ENCODE measurements at regions not wholly inside any gene's neighbourhood (a gene's known extent, or its start where the extent isn't known, plus 50 kb on each side); places are given as distances from the start of the nearest gene placed in this dataset.

GRCh38 chr2:147711031-147711430, 133.8 kb upstream of the ACVR2A start:
- no peak for DNase-seq (ENCODE audit: low read depth, low spot score)

GRCh38 chr2:147709655-147710054, 135.2 kb upstream of the ACVR2A start:
- DNase-seq (ENCODE audit: low read depth, low spot score): no peak

- DNase-seq (ENCODE audit: low read depth, low spot score): no peak
Measured at GRCh38 chr2:147703171-147703570, 141.7 kb upstream of the ACVR2A start.

- DNase-seq (ENCODE audit: low read depth, low spot score): no peak
Measured at GRCh38 chr2:147698166-147698565, 146.7 kb upstream of the ACVR2A start.

- no peak for DNase-seq (ENCODE audit: low read depth, low spot score)
Measured at GRCh38 chr2:147696426-147696825, 148.4 kb upstream of the ACVR2A start.

GRCh38 chr2:147689220-147689909, 155.5 kb upstream of the ACVR2A start:
- DNase-seq (ENCODE audit: low read depth, low spot score): no peak

- DNase-seq (ENCODE audit: low read depth, low spot score): no peak
Measured at GRCh38 chr2:147688242-147688641, 156.6 kb upstream of the ACVR2A start.

- no peak for DNase-seq (ENCODE audit: low read depth, low spot score)
Measured at GRCh38 chr2:147686365-147686764, 158.5 kb upstream of the ACVR2A start.

GRCh38 chr2:147684903-147685302, 159.9 kb upstream of the ACVR2A start:
- DNase-seq (ENCODE audit: low read depth, low spot score): no peak

GRCh38 chr2:147683380-147683779, 161.4 kb upstream of the ACVR2A start:
- DNase-seq (ENCODE audit: low read depth, low spot score): no peak

- no peak for DNase-seq (ENCODE audit: low read depth, low spot score)
Measured at GRCh38 chr2:147681093-147681492, 163.7 kb upstream of the ACVR2A start.

GRCh38 chr2:147679955-147680531, 164.8 kb upstream of the ACVR2A start:
- DNase-seq (ENCODE audit: low read depth, low spot score): no peak

GRCh38 chr2:147679191-147679954, 165.5 kb upstream of the ACVR2A start:
- no peak for DNase-seq (ENCODE audit: low read depth, low spot score)

- DNase-seq (ENCODE audit: low read depth, low spot score): no peak
Measured at GRCh38 chr2:147665105-147665504, 179.7 kb upstream of the ACVR2A start.

GRCh38 chr2:147663962-147664361, 180.9 kb upstream of the ACVR2A start:
- no peak for DNase-seq (ENCODE audit: low read depth, low spot score)

- no peak for DNase-seq (ENCODE audit: low read depth, low spot score)
Measured at GRCh38 chr2:147663153-147663961, 181.5 kb upstream of the ACVR2A start.

- no peak for DNase-seq (ENCODE audit: low read depth, low spot score)
Measured at GRCh38 chr2:147662221-147662620, 182.6 kb upstream of the ACVR2A start.

GRCh38 chr2:147660680-147661079, 184.1 kb upstream of the ACVR2A start:
- DNase-seq (ENCODE audit: low read depth, low spot score): no peak

GRCh38 chr2:147659051-147659450, 185.8 kb upstream of the ACVR2A start:
- DNase-seq (ENCODE audit: low read depth, low spot score): no peak

GRCh38 chr2:147657086-147658000, 187.5 kb upstream of the ACVR2A start:
- DNase-seq (ENCODE audit: low read depth, low spot score): no peak

- no peak for DNase-seq (ENCODE audit: low read depth, low spot score)
Measured at GRCh38 chr2:147649998-147650397, 194.8 kb upstream of the ACVR2A start.

All from activated CD4-positive, CD25-positive, alpha-beta regulatory T cell treated with anti-CD3 and anti-CD28 coated beads, Interleukin-2, amount 50 U/mL, for 16 hours (primary cell).